ENCODE measurements at regions not wholly inside any gene's neighbourhood (a gene's known extent, or its start where the extent isn't known, plus 50 kb on each side); places are given as distances from the start of the nearest gene placed in this dataset.

GRCh38 chr3:104108522-104108921 lies 1258.2 kb upstream of the ALCAM start:
- no peak overlapping the region for H3K4me3 ChIP-seq (ENCODE audit: low read depth, low read length)
- TF ChIP-seq MYC (IDR thresholded peaks at IDR 0.05; ENCODE audit: low read depth, low read length) (no peak), POLR2A (IDR thresholded peaks at IDR 0.05; ENCODE audit: extremely low read depth, insufficient read length) (no peak)
- TF ChIP-seq, protein P1, sequence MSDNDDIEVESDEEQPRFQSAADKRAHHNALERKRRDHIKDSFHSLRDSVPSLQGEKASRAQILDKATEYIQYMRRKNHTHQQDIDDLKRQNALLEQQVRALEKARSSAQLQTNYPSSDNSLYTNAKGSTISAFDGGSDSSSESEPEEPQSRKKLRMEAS (IDR thresholded peaks at IDR 0.05; ENCODE audit: low read depth, low read length) = no peak
- TF ChIP-seq, protein P2, sequence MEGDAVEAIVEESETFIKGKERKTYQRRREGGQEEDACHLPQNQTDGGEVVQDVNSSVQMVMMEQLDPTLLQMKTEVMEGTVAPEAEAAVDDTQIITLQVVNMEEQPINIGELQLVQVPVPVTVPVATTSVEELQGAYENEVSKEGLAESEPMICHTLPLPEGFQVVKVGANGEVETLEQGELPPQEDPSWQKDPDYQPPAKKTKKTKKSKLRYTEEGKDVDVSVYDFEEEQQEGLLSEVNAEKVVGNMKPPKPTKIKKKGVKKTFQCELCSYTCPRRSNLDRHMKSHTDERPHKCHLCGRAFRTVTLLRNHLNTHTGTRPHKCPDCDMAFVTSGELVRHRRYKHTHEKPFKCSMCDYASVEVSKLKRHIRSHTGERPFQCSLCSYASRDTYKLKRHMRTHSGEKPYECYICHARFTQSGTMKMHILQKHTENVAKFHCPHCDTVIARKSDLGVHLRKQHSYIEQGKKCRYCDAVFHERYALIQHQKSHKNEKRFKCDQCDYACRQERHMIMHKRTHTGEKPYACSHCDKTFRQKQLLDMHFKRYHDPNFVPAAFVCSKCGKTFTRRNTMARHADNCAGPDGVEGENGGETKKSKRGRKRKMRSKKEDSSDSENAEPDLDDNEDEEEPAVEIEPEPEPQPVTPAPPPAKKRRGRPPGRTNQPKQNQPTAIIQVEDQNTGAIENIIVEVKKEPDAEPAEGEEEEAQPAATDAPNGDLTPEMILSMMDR (IDR thresholded peaks at IDR 0.05; ENCODE audit: low read depth, low read length) = no peak
- DNase-seq (ENCODE audit: low read depth) = no peak

DNA sequence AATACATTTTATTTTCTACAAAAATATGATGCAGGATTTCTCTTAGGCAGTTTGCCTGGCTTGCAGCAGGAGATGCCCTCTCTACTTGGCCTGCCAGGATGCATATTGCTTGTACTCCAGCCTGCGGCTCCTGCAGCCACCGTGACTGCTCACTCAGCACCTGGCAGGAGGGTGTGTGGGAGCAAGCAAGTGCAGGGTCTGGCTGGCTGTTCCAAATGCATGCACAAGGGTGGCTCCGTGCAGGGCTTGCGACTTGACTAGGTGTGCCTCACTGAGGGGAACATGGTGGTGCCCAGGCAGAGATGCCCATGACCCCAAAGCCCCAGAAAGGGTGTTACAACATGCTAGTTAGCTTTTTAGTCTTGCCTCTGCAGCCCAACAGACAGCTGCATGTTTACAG lies 1240.2 kb upstream of the ALCAM start:
- TF ChIP-seq, protein P1 (IDR thresholded peaks at IDR 0.05; ENCODE audit: low read depth, low read length) = no peak
- TF ChIP-seq MYC (IDR thresholded peaks at IDR 0.05; ENCODE audit: low read depth, low read length) (no peak), POLR2A (IDR thresholded peaks at IDR 0.05; ENCODE audit: extremely low read depth, insufficient read length) (no peak)
- TF ChIP-seq, protein P2 (IDR thresholded peaks at IDR 0.05; ENCODE audit: low read depth, low read length) = no peak
- no peak for DNase-seq (ENCODE audit: low read depth)
- H3K4me3 ChIP-seq (ENCODE audit: low read depth, low read length) = no peak overlapping the region

DNA sequence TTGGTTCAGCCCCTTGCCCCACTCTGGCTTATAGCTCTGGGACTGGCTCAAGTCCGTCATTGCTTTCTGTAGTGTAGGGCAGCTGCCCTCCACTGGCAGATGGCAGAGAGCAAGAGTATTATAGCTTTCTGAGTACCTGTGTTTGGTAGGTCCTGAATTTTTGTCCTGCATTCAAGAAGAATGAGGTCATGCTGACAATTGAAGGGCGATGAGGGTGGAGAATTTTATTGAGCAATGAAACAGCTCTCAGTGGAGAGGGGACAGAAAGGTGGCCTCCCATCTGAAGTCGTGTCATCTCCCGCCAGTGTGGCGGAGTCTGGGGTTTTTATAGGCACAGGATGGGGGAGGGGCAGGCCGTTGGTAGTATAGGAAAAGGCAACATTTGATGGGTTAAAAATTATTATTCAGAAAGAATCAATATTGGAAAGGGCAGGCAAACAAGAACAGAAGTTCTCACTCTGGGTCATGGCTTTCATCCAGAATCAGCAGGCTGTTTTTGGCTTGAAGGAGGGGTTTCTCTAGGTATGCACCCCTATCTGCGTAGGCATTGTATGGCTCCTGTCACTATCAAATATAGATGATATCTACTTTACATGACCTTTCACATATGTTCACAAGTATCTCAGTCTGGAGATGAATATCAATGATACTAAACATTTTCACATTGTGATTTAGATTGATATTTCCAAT lies 1239.7 kb upstream of the ALCAM start:
- TF ChIP-seq MYC (IDR thresholded peaks at IDR 0.05; ENCODE audit: low read depth, low read length) = no peak
- no peak for TF ChIP-seq POLR2A (IDR thresholded peaks at IDR 0.05; ENCODE audit: extremely low read depth, insufficient read length)
- TF ChIP-seq, protein P1 (IDR thresholded peaks at IDR 0.05; ENCODE audit: low read depth, low read length) = no peak
- TF ChIP-seq, protein P2 (IDR thresholded peaks at IDR 0.05; ENCODE audit: low read depth, low read length) = no peak
- DNase-seq (ENCODE audit: low read depth) = no peak
- H3K4me3 ChIP-seq (ENCODE audit: low read depth, low read length) = no peak overlapping the region

- TF ChIP-seq MYC (IDR thresholded peaks at IDR 0.05; ENCODE audit: low read depth, low read length) (no peak), POLR2A (IDR thresholded peaks at IDR 0.05; ENCODE audit: extremely low read depth, insufficient read length) (no peak)
- TF ChIP-seq, protein P1 (IDR thresholded peaks at IDR 0.05; ENCODE audit: low read depth, low read length) = no peak
- TF ChIP-seq, protein P2 (IDR thresholded peaks at IDR 0.05; ENCODE audit: low read depth, low read length) = no peak
- no peak for DNase-seq (ENCODE audit: low read depth)
These were observed 1238.9 kb upstream of the ALCAM start for GRCh38 chr3:104127830-104128229.

GRCh38 chr3:104132566-104133403 lies 1233.9 kb upstream of the ALCAM start:
- TF ChIP-seq MYC (IDR thresholded peaks at IDR 0.05; ENCODE audit: low read depth, low read length) (no peak), POLR2A (IDR thresholded peaks at IDR 0.05; ENCODE audit: extremely low read depth, insufficient read length) (no peak)
- TF ChIP-seq, protein P2 (IDR thresholded peaks at IDR 0.05; ENCODE audit: low read depth, low read length) = no peak
- TF ChIP-seq, protein P1 (IDR thresholded peaks at IDR 0.05; ENCODE audit: low read depth, low read length) = no peak
- no peak for DNase-seq (ENCODE audit: low read depth)
- H3K4me3 ChIP-seq (ENCODE audit: low read depth, low read length) = no peak overlapping the region

More at GRCh38 chr3:104127830-104128229, 1238.9 kb upstream of the ALCAM start:
- no peak overlapping the region for H3K4me3 ChIP-seq (ENCODE audit: low read depth, low read length)

All from NB4 (cell line).